HEK293T (cell line): ENCODE measurements at regions not wholly inside any gene's neighbourhood (a gene's known extent, or its start where the extent isn't known, plus 50 kb on each side); places are given as distances from the start of the nearest gene placed in this dataset.

Experiments
- CTCF ChIA-PET: fragments of 350-600 bp; formaldehyde crosslinking; extraction: SDS; loops from one replicate; lab custom pipeline; 2021; ENCODE audit warnings: antibody characterized with exemption, inconsistent platforms; lab: Yijun Ruan, JAX
- POLR2A ChIA-PET: fragments of 350-600 bp; formaldehyde crosslinking; extraction: SDS; loops from one replicate; lab custom pipeline; 2020; ENCODE audit warnings: antibody characterized with exemption, inconsistent platforms; lab: Yijun Ruan, JAX
- DNase-seq: peaks from one replicate; pipeline ENCODE4 v3.0.0; 2012; ENCODE audit warnings: mixed read lengths; ENCODE audit errors: extremely low spot score
- ARNT ChIP-seq: fragments of 450-650 bp; IDR thresholded peaks from 2 replicates; pipeline ENCODE4 v1.6.1; 2017; ENCODE audit warnings: mild to moderate bottlenecking
- BHLHE40 ChIP-seq: fragments of 450-650 bp; IDR thresholded peaks from 2 replicates; pipeline ENCODE4 v1.6.1; 2016; ENCODE audit warnings: mild to moderate bottlenecking, moderate library complexity, borderline replicate concordance
- CTBP1 ChIP-seq: fragments of 450-650 bp; IDR thresholded peaks from 2 replicates; pipeline ENCODE4 v1.6.1; 2016; ENCODE audit warnings: borderline replicate concordance
- ELF4 ChIP-seq: fragments of 450-650 bp; IDR thresholded peaks from 2 replicates; pipeline ENCODE4 v1.6.1; 2017; ENCODE audit warnings: antibody characterized with exemption
- FOXA1 ChIP-seq: fragments of 450-650 bp; IDR thresholded peaks from 2 replicates; pipeline ENCODE4 v1.6.1; 2016; ENCODE audit warnings: mild to moderate bottlenecking
- FOXK2 ChIP-seq: fragments of 450-650 bp; IDR thresholded peaks from 2 replicates; pipeline ENCODE4 v1.6.1; 2016; ENCODE audit warnings: mild to moderate bottlenecking
- FOXM1 ChIP-seq: fragments of 450-650 bp; IDR thresholded peaks from 2 replicates; pipeline ENCODE4 v1.6.1; 2017; ENCODE audit warnings: mild to moderate bottlenecking, borderline replicate concordance
- HDGF ChIP-seq: fragments of 450-650 bp; IDR thresholded peaks from 2 replicates; pipeline ENCODE4 v1.6.1; 2017; ENCODE audit warnings: antibody characterized with exemption, borderline replicate concordance
- L3MBTL2 ChIP-seq: fragments of 450-650 bp; conservative IDR thresholded peaks from 2 replicates; pipeline ENCODE4 v1.6.1; 2016; ENCODE audit warnings: mild to moderate bottlenecking
- LEF1 ChIP-seq: fragments of 450-650 bp; IDR thresholded peaks from 2 replicates; pipeline ENCODE4 v1.6.1; 2017; ENCODE audit warnings: mild to moderate bottlenecking, borderline replicate concordance
- NFRKB ChIP-seq: fragments of 450-650 bp; IDR thresholded peaks from 2 replicates; pipeline ENCODE4 v1.6.1; 2016; ENCODE audit warnings: mild to moderate bottlenecking, moderate library complexity
- PKNOX1 ChIP-seq: fragments of 450-650 bp; IDR thresholded peaks from 2 replicates; pipeline ENCODE4 v1.6.1; 2016
- SP1 ChIP-seq: fragments of 450-650 bp; IDR thresholded peaks from 2 replicates; pipeline ENCODE4 v1.6.1; 2017
- SUZ12 ChIP-seq: fragments of 450-650 bp; IDR thresholded peaks from 2 replicates; pipeline ENCODE4 v1.6.1; 2016; ENCODE audit warnings: mild to moderate bottlenecking
- TARDBP ChIP-seq: fragments of 450-650 bp; IDR thresholded peaks from 2 replicates; pipeline ENCODE4 v1.6.1; 2016
- ZNF384 ChIP-seq: fragments of 450-650 bp; IDR thresholded peaks from 2 replicates; pipeline ENCODE4 v1.6.1; 2016

GRCh38 chr2:234828382-234829073, 123.3 kb upstream of the SH3BP4 start:
- POLR2A ChIA-PET = no interaction called here
- CTCF ChIA-PET = no interaction called here
- TF ChIP-seq LEF1 = no peak
- TF ChIP-seq FOXA1 = no peak
- TF ChIP-seq CTBP1 = no peak
- DNase-seq = no peak

- ChIA-PET CTCF (no interaction called here), POLR2A (no interaction called here)
- no peak for DNase-seq
- TF ChIP-seq TARDBP (no peak), FOXA1 (no peak), ZNF384 (no peak), PKNOX1 (no peak), ARNT (no peak), CTBP1 (no peak), LEF1 (no peak), SP1 (no peak), L3MBTL2 (no peak), FOXM1 (no peak), BHLHE40 (no peak), NFRKB (no peak)
Measured at GRCh38 chr2:234827096-234827860, 124.5 kb upstream of the SH3BP4 start.

GRCh38 chr2:234826681-234827080, 125.1 kb upstream of the SH3BP4 start:
- TF ChIP-seq LEF1 = no peak
- TF ChIP-seq BHLHE40 = no peak
- TF ChIP-seq HDGF = no peak
- no peak for TF ChIP-seq FOXA1
- no peak for TF ChIP-seq TARDBP
- no peak for TF ChIP-seq NFRKB
- no peak for TF ChIP-seq FOXK2
- no peak for TF ChIP-seq ZNF384
- TF ChIP-seq ARNT = no peak
- TF ChIP-seq PKNOX1 = no peak
- no peak for TF ChIP-seq CTBP1
- no peak for TF ChIP-seq SP1
- TF ChIP-seq SUZ12 = no peak
- TF ChIP-seq L3MBTL2 = no peak
- TF ChIP-seq ELF4 = no peak
- no peak for TF ChIP-seq FOXM1
- POLR2A ChIA-PET = no interaction called here
- no peak for DNase-seq
- CTCF ChIA-PET = no interaction called here

- POLR2A ChIA-PET = no interaction called here
- no peak for TF ChIP-seq TARDBP
- no peak for TF ChIP-seq FOXM1
- no peak for TF ChIP-seq LEF1
- no peak for TF ChIP-seq CTBP1
- TF ChIP-seq SP1 = no peak
- no peak for TF ChIP-seq PKNOX1
- TF ChIP-seq SUZ12 = no peak
- no peak for TF ChIP-seq L3MBTL2
- TF ChIP-seq ZNF384 = no peak
- TF ChIP-seq FOXK2 = no peak
- TF ChIP-seq ELF4 = no peak
- no peak for TF ChIP-seq NFRKB
- TF ChIP-seq HDGF = no peak
- no peak for TF ChIP-seq BHLHE40
- TF ChIP-seq ARNT = no peak
- no peak for TF ChIP-seq FOXA1
- no peak for DNase-seq
- CTCF ChIA-PET = no interaction called here
Measured at GRCh38 chr2:234825616-234826015, 126.2 kb upstream of the SH3BP4 start.

- POLR2A ChIA-PET = no interaction called here
- no peak for DNase-seq
- TF ChIP-seq CTBP1 (no peak), FOXM1 (no peak), TARDBP (no peak)
- CTCF ChIA-PET = no interaction called here
Measured at GRCh38 chr2:234823877-234824376, 127.9 kb upstream of the SH3BP4 start.

GRCh38 chr2:234823196-234823876, 128.5 kb upstream of the SH3BP4 start:
- CTCF ChIA-PET = no interaction called here
- no peak for DNase-seq
- POLR2A ChIA-PET = no interaction called here
- TF ChIP-seq SUZ12 (no peak), ARNT (no peak), BHLHE40 (no peak), NFRKB (no peak), LEF1 (no peak), TARDBP (no peak)
